Epithelial cell of proximal tubule (primary cell): ENCODE measurements at regions not wholly inside any gene's neighbourhood (a gene's known extent, or its start where the extent isn't known, plus 50 kb on each side); places are given as distances from the start of the nearest gene placed in this dataset.

Experiments used
- DNase-seq: peaks from one replicate; pipeline ENCODE4 v3.0.0-alpha.2; 2011; ENCODE audit warnings: low read depth
- H3K4me3 ChIP-seq: 2 replicates; pipeline ENCODE4 v1.5.1; 2011; ENCODE audit warnings: low read depth, mild to moderate bottlenecking, low read length
- CTCF ChIP-seq: conservative IDR thresholded peaks from 2 replicates; pipeline ENCODE4 v1.5.1; 2012; ENCODE audit warnings: low read depth, mild to moderate bottlenecking, low read length

GRCh38 chr5:74476046-74476818 is 164.3 kb downstream of the ENC1 start:
- no peak for TF ChIP-seq CTCF
- no peak overlapping the region for H3K4me3 ChIP-seq
- DNase-seq, result no peak

GRCh38 chr5:74471875-74472274 is 168.7 kb downstream of the ENC1 start:
- DNase-seq, result no peak
- no peak for TF ChIP-seq CTCF
- H3K4me3 ChIP-seq, result no peak overlapping the region

- no peak for DNase-seq
- H3K4me3 ChIP-seq, result no peak overlapping the region
- no peak for TF ChIP-seq CTCF
Measured at GRCh38 chr5:74469234-74469994, 171.1 kb downstream of the ENC1 start.

GRCh38 chr5:74468421-74468820 is 172.1 kb downstream of the ENC1 start:
- peak; percentile 10 for DNase-seq
- TF ChIP-seq CTCF, result no peak
- no peak overlapping the region for H3K4me3 ChIP-seq

GRCh38 chr5:74465724-74466123 is 174.8 kb downstream of the ENC1 start:
- DNase-seq, result no peak
- H3K4me3 ChIP-seq, result no peak overlapping the region
- no peak for TF ChIP-seq CTCF

- TF ChIP-seq CTCF, result no peak
- H3K4me3 ChIP-seq, result no peak overlapping the region
- no peak for DNase-seq
Measured at GRCh38 chr5:74464512-74465209, 175.9 kb downstream of the ENC1 start.
